KG1 (cell line): ENCODE measurements at regions not wholly inside any gene's neighbourhood (a gene's known extent, or its start where the extent isn't known, plus 50 kb on each side); places are given as distances from the start of the nearest gene placed in this dataset.

Source experiments
- DNase-seq: peaks from one replicate; lab custom pipeline; 2025; lab: John Stamatoyannopoulos, UW

- no peak for DNase-seq
Observed at GRCh38 chr1:199747984-199748383, 279.5 kb upstream of the NR5A2 start.

GRCh38 chr1:199751506-199751905 is 276.0 kb upstream of the NR5A2 start:
- DNase-seq, result no peak

GRCh38 chr1:199751962-199752687 is 275.4 kb upstream of the NR5A2 start:
- no peak for DNase-seq

- no peak for DNase-seq
Observed at GRCh38 chr1:199752688-199753027, 274.9 kb upstream of the NR5A2 start.

GRCh38 chr1:199753513-199753912 is 274.0 kb upstream of the NR5A2 start:
- DNase-seq, result no peak

- DNase-seq, result no peak
Observed at GRCh38 chr1:199756066-199756465, 271.4 kb upstream of the NR5A2 start.

- no peak for DNase-seq
Observed at GRCh38 chr1:199758626-199759255, 268.8 kb upstream of the NR5A2 start.

GRCh38 chr1:199759268-199759730 is 268.2 kb upstream of the NR5A2 start:
- DNase-seq, result no peak

- DNase-seq, result no peak
Observed at GRCh38 chr1:199762572-199762971, 264.9 kb upstream of the NR5A2 start.

GRCh38 chr1:199766218-199766792 is 261.2 kb upstream of the NR5A2 start:
- no peak for DNase-seq

GRCh38 chr1:199767700-199768099 is 259.8 kb upstream of the NR5A2 start:
- no peak for DNase-seq

GRCh38 chr1:199774433-199775089 is 252.9 kb upstream of the NR5A2 start:
- no peak for DNase-seq

GRCh38 chr1:199776768-199777497 is 250.6 kb upstream of the NR5A2 start:
- DNase-seq, result no peak

- DNase-seq, result no peak
Observed at GRCh38 chr1:199778324-199778955, 249.1 kb upstream of the NR5A2 start.

GRCh38 chr1:199780091-199780490 is 247.4 kb upstream of the NR5A2 start:
- no peak for DNase-seq

GRCh38 chr1:199780948-199781670 is 246.4 kb upstream of the NR5A2 start:
- no peak for DNase-seq

- DNase-seq, result no peak
Observed at GRCh38 chr1:199784138-199784895, 243.2 kb upstream of the NR5A2 start.

- no peak for DNase-seq
Observed at GRCh38 chr1:199786695-199787094, 240.8 kb upstream of the NR5A2 start.

- no peak for DNase-seq
Observed at GRCh38 chr1:199789141-199789540, 238.4 kb upstream of the NR5A2 start.

- DNase-seq, result no peak
Observed at GRCh38 chr1:199791495-199791894, 236.0 kb upstream of the NR5A2 start.
